SK-N-SH (cell line): ENCODE measurements at regions not wholly inside any gene's neighbourhood (a gene's known extent, or its start where the extent isn't known, plus 50 kb on each side); places are given as distances from the start of the nearest gene placed in this dataset.

Source experiments
- EP300 ChIP-seq, 2 experiments: IDR thresholded peaks; 2 replicates each; pipeline versions ENCODE4 v1.4.0 to v1.6.1; 2012; ENCODE audit warnings: borderline replicate concordance in 1 of 2, low read depth in 1 of 2, low read length in 1 of 2
- EZH2phosphoT487 ChIP-seq: fragments of 200-600 bp; sonication (generic); IDR thresholded peaks from 2 replicates; pipeline ENCODE4 v1.6.1; 2017; ENCODE audit warnings: low read depth, mixed run types, mild to moderate bottlenecking, antibody characterized with exemption, moderate library complexity, borderline replicate concordance
- FOXM1 ChIP-seq: IDR thresholded peaks from 2 replicates; pipeline ENCODE4 v1.4.0; 2012; ENCODE audit warnings: low read depth, mild to moderate bottlenecking
- GATA2 ChIP-seq: sonication (generic); formaldehyde crosslinking; IDR thresholded peaks from 2 replicates; pipeline ENCODE4 v1.5.0; 2020; ENCODE audit warnings: mild to moderate bottlenecking, missing genetic modification reagents
- MXI1 ChIP-seq: IDR thresholded peaks from 2 replicates; pipeline ENCODE4 v1.6.1; 2012; ENCODE audit warnings: mild to moderate bottlenecking, low read depth, low read length, improper control_type of control experiment
- RFX5 ChIP-seq: IDR thresholded peaks from 2 replicates; pipeline ENCODE4 v1.6.1; 2012; ENCODE audit warnings: mild to moderate bottlenecking, improper control_type of control experiment, low read length
- TAF1 ChIP-seq: IDR thresholded peaks from 2 replicates; pipeline ENCODE4 v1.6.1; 2012; ENCODE audit warnings: low read depth, mild to moderate bottlenecking, low read length, moderate library complexity, borderline replicate concordance
- TF ChIP-seq, protein P1 (sequence below): fragments of 200-600 bp; sonication (generic); IDR thresholded peaks from 2 replicates; pipeline ENCODE4 v1.6.1; 2017; ENCODE audit warnings: antibody characterized with exemption, mild to moderate bottlenecking, moderate library complexity

DNA sequence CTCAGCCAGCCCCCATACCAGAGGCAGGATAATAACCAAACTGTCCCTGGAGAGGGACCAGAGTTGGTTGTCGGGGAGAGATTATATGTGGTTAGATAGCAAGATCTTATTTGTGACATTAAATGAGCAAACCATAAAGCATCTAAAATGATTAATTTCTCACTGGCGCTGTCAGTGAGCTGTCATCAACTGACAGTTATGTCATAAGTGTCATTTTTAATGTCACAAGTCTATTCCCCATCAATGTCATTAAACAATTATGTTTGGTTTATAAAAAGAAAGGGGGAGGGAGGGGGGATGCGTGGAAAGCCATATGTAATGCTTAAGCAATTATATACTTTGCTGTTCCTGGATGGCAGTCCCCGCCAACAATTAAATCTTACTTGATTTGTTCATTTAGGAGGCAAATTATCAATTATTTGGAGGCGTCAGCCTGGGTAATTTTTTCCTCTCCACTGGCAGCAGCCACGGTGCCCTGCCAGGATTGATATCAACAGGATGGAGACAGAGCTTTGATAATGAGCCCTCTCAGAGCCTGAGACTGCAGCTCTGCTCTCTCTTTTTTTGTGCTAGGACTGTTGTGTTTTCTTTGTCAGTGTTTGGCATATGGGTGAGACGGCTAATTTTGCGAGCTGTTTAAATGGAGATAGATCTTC, 333.6 kb upstream of the CAMK1G start:
- TF ChIP-seq GATA2 (CRISPR knock-in tag) (no peak), MXI1 (peak; percentile 34; the same call in 1 of the 2 replicates), EP300 (IDR thresholded peaks at IDR 0.05; ENCODE audit: borderline replicate concordance in 1 of 2, low read depth in 1 of 2, low read length in 1 of 2) (peak in 1 of 2 experiments; percentile 74; a peak in 1 of 4 replicates), TAF1 (no peak), EZH2phosphoT487 (no peak), RFX5 (no peak), FOXM1 (no peak)
- TF ChIP-seq, protein P1, sequence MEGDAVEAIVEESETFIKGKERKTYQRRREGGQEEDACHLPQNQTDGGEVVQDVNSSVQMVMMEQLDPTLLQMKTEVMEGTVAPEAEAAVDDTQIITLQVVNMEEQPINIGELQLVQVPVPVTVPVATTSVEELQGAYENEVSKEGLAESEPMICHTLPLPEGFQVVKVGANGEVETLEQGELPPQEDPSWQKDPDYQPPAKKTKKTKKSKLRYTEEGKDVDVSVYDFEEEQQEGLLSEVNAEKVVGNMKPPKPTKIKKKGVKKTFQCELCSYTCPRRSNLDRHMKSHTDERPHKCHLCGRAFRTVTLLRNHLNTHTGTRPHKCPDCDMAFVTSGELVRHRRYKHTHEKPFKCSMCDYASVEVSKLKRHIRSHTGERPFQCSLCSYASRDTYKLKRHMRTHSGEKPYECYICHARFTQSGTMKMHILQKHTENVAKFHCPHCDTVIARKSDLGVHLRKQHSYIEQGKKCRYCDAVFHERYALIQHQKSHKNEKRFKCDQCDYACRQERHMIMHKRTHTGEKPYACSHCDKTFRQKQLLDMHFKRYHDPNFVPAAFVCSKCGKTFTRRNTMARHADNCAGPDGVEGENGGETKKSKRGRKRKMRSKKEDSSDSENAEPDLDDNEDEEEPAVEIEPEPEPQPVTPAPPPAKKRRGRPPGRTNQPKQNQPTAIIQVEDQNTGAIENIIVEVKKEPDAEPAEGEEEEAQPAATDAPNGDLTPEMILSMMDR, result no peak
